SH-SY5Y (cell line): ENCODE measurements at regions not wholly inside any gene's neighbourhood (a gene's known extent, or its start where the extent isn't known, plus 50 kb on each side); places are given as distances from the start of the nearest gene placed in this dataset.

Experiments used
- GATA2 ChIP-seq: IDR thresholded peaks from 2 replicates; pipeline ENCODE4 v1.6.1; 2011; ENCODE audit warnings: mild to moderate bottlenecking, low read depth, low read length
- GATA3 ChIP-seq: IDR thresholded peaks from 2 replicates; pipeline ENCODE4 v1.6.1; 2011; ENCODE audit warnings: low read depth, mild to moderate bottlenecking, low read length, moderate library complexity

GRCh38 chr10:44325157-44325556 is 59.7 kb downstream of the CXCL12 start:
- TF ChIP-seq GATA2 (no peak), GATA3 (no peak)
